ENCODE measurements at regions not wholly inside any gene's neighbourhood (a gene's known extent, or its start where the extent isn't known, plus 50 kb on each side); places are given as distances from the start of the nearest gene placed in this dataset.

DNA sequence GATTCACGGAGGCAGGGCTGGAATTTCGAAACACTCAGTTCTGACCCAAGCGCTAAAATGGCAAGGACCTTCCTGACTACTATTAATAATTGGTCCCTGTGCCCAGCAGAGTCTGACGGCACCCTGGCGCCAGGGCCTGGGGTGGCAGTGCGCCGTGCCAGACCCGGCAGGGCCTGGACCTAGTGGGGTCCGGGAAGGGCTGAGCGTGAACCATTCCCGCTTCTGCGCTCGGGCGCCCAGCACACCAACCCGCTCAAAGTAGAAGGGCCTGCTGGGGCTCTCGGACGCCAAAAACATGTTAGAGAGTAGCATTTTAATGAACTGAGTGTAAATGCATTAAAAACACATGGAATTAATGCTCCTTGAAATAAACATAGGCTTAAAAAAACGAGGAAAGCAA is 346.7 kb upstream of the SFRP2 start:
- TF ChIP-seq CTCF (conservative IDR thresholded peaks at IDR 0.05) = no peak
- no peak overlapping the region for H3K27ac Mint-ChIP-seq
- peaks cover 0 to 5% of the 10 kb centered on the region in 2 experiments; a peak in 1 of 5 replicates for H3K9me3 Mint-ChIP-seq
- H3K36me3 Mint-ChIP-seq (ENCODE audit: insufficient read depth in 1 of 3, low read depth in 3 of 3) = peaks cover 0 to 14% (median 4%) of the 10 kb centered on the region in 3 experiments; a peak in 4 of 7 replicates
- Histone ChIP-seq H3K4ac (ENCODE audit: low read depth, low read length) (no peak overlapping the region), H3K56ac (ENCODE audit: insufficient read length, low read depth, low read length) (no peak overlapping the region), H3K4me1 (ENCODE audit: insufficient read depth, low read length) (no peaks in the 10 kb centered on the region), H4K91ac (ENCODE audit: insufficient read length, low read depth, low read length) (no peak overlapping the region), H3K27me3 (ENCODE audit: insufficient read depth, low read length) (no peaks in the 10 kb centered on the region), H4K5ac (ENCODE audit: insufficient read length, low read depth, low read length) (no peak overlapping the region), H3K4me2 (ENCODE audit: insufficient read depth, insufficient read length, low read length) (no peak overlapping the region), H2AFZ (ENCODE audit: low read length) (no peak overlapping the region), H2AK5ac (ENCODE audit: insufficient read length, low read length) (no peak overlapping the region), H3K18ac (ENCODE audit: insufficient read length, low read depth, low read length) (no peak overlapping the region), H3K27ac (ENCODE audit: insufficient read length, low read depth, low read length) (no peak overlapping the region), H2BK5ac (ENCODE audit: insufficient read length, low read length) (no peak overlapping the region), H2BK15ac (ENCODE audit: low read depth, low read length) (no peak overlapping the region), H3T11ph (ENCODE audit: low read length) (no peak overlapping the region), H3K9me3 (ENCODE audit: control insufficient read depth, low read depth, low read length) (no peaks in the 10 kb centered on the region), H3K23ac (ENCODE audit: insufficient read length, low read depth, low read length) (no peak overlapping the region), H3K23me2 (ENCODE audit: insufficient read length, low read depth, low read length, poor library complexity, severe bottlenecking) (no peaks in the 10 kb centered on the region), H3K79me2 (ENCODE audit: insufficient read depth, low read length) (no peaks in the 10 kb centered on the region), H3K79me1 (ENCODE audit: insufficient read depth, low read depth, low read length, poor library complexity, severe bottlenecking) (no peaks in the 10 kb centered on the region), H2BK20ac (ENCODE audit: low read depth, low read length, poor library complexity, severe bottlenecking) (no peak overlapping the region), H4K8ac (replicated peaks; ENCODE audit: insufficient read length, low read depth, low read length) (no peak overlapping the region), H4K20me1 (ENCODE audit: control insufficient read depth, insufficient read depth, insufficient read length) (no peaks in the 10 kb centered on the region), H2BK120ac (ENCODE audit: low read depth, low read length, poor library complexity, severe bottlenecking) (no peak overlapping the region), H3K9ac (ENCODE audit: extremely low read depth, insufficient read length, low read length) (no peak overlapping the region), H3K14ac (ENCODE audit: insufficient read depth, low read length) (no peak overlapping the region), H2BK12ac (ENCODE audit: insufficient read length, low read depth, low read length) (no peak overlapping the region)
- DNase-seq = no peak
- peaks cover 28 to 31% of the 10 kb centered on the region in 2 experiments for H3K4me1 Mint-ChIP-seq
- H3K27me3 Mint-ChIP-seq (ENCODE audit: low read depth) = peaks cover 2% of the 10 kb centered on the region
- WGBS (ENCODE audit: extremely low coverage, insufficient read length, low lambda C conversion rate) = no CpG with 5 or more reads among the region's 18 CpGs
- no peak overlapping the region for H3K4me3 Mint-ChIP-seq

Measured in H9 (cell line).